Fibroblast of peridontal ligament (primary cell): ENCODE measurements at regions not wholly inside any gene's neighbourhood (a gene's known extent, or its start where the extent isn't known, plus 50 kb on each side); places are given as distances from the start of the nearest gene placed in this dataset.
"Not testable (repeated sequence)": the region's sequence is repeated elsewhere in the genome, so short reads cannot be mapped to it uniquely, and the experiment has no call there.

Source experiments
- DNase-seq: peaks from one replicate; pipeline ENCODE4 v3.0.0-alpha.2; 2010; ENCODE audit errors: extremely low read depth

DNA sequence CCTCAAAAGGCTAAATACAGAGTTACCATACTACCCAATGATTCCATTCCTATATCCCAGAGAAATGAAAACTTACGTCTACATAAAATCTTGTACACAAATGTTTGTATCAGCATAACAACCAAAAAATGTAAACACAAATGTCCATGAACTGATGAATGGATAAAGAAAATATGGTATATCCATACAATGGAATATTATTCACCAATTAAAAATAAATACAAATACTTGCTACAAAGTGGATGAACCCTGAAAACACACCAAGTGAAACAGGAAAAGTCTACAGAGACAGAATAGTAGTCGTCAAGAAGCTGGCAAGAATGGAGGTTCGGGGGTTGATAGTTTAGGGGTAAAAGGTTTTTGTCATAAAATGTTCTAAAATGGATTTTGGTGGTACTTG, 54.0 kb upstream of the ANKRD28 start:
- no peak for DNase-seq

DNA sequence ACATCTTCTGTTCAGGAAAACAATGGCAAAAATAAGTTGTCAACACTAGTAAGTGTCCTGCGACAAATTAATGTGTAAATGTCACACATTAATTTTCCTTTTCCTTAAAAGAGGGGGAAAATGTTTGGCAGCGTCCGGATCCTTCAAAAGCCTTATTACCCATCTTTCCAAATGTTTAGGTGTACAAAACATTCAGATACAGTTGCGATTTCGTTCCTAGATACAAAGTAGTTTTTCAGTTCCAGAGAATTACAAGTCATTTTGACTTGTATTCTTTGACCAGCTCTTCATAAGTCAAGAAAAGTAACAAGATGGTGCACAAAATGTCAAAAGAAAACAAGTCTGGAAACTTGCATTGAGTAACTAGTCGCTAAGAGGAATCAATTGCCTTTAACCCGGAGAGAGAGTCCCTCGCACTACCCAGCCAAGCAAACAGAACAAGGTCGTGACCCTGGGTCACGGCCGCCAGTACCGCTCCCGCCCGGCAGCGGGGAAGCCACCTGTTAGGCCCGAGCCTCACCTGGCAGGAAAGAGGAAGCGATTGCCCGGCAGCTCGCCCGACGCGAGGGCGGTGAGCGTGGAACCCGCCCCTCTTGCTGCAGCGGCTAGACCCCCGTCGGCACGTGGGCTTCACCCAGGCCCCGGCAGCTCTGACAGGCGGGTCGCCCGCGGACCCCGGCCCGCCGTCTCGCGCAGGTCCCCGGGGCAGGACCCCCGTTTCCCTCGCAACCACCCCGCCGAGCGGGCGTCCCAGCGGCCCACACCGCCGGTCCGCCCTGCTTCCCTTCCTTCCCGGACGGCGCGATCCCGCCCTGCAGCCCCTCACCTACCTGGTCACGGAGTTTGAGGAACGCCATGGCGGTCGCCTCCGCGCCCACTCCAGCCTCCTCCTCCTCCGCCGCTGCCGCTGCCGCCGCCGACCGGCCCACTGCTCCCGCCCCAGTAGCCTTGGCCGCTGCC, 61.0 kb upstream of the ANKRD28 start:
- DNase-seq, result peak; percentile 33

DNA sequence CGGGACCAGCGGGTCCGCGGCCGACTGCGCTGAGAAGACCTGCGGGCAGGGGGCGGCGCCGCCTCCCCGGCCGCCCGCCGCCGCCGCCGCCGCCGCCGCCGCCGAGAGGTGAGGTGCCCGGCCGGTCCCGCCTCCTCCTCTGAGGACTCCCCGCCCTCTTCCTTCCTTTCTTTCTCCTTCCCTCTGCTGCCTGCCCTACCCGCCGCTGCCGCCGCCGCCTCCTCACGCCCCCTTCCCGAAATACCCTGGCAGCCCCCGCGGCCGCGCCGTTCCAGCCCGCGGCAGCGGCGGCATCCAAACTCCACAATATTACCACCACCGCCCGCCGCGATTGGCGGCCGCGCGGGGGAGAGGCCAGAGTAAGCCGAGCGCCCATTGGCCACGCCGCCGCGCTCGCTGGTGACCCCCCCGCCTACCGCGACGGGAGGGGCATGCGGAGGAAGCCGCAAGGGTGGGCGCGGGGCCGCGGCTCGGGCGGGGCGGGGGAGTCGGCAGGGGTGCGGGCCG, 61.8 kb upstream of the ANKRD28 start:
- DNase-seq, result peak; percentile 71

DNA sequence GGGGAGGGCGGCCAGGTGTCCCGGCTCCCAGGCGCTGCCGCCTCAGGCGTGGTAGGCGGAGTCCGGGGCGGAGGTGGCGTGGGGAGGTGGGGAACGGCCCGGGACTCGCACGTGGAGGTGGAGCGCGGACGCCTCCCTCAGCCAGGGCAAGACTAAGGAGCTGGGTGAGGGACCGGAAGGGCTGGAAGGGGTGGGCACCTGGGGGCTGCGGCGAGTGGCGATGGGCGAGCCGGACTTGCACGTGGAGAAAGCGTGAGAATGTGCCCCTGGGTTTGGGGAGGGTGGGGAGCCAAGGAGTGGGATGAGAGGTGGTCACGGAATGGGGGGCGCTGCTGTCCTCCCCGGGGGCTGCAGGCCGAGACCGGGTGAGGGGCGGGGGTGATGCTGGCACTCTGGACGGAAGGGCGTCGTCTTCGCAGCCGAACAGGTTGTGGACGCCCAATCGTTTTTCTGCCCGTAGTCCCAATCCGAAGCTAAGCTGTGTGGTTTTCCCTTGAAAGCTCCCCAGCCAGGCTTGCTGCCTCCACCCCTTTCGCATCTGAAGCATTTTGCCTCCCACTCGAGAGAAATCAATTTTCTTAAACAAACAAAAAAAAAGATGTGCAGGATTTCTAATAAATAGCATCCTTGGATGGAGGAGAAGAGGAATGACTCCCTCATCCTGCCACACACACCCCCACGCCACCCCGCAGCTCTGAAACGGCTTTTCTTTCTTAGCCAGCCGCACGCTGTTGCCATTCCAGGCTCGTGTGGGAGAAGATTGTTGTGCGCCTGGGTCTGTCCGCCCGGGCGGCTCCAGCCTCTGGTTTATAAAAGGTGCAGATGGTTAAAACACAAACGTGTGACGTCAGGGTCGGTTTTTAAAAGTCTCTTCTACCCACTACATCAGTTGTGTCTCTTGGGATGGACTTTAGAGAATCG, 62.5 kb upstream of the ANKRD28 start:
- DNase-seq, result peak; percentile 62

DNA sequence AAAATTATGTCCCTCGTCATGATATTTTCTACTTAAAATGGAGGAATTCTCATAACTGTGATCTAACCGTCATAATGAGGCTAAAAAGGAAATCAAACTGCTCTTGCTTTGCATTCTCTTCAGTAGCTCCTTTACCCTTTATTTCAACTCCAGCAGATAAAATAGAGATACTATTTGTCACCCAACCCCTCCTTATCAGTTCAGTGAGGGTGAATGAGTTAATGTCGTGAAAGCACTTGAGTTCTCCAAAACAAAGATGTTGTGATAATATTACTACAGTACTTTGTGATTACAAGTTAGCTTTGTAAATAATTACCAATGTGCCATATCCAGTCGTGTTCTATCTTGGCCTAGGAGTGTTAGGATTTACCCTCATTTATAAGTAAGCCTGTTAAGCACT, 63.4 kb upstream of the ANKRD28 start:
- DNase-seq, result no peak

DNA sequence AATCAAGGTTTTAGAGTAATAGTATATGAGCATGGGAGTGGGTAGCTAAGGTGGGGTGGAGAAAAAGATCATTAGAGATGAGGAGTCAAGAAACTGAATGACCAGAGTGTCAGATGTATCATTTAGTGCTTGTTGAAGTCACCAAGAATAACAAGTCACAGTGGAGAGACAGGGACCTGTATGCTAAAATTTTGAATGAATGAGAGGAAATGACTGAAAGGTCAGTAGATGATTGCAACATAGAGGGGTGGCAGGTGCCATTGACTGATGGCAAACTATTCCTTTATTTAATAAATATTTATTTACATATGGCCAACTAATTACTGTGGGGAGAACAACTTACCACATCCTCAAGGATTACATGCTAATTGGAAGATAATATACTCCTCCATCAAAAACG, 75.0 kb upstream of the ANKRD28 start:
- no peak for DNase-seq

DNA sequence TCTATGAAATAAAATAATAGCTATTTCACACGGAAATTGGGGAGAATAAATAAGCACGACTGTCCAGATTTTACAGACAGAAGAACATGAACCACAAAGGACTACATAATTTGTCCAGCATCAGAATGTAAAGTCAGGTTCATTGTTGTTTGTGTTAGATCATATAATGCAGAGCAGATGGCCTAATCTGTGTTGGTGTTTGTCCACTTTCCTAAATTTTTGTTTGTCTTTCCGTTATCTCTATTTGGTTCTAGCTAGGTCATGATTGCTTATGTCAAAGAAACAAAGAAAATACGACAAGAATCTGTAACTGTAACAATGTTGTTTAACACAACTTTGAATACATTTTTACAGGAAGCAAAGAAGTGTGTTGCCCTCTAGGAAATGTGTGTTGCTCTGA, 75.6 kb upstream of the ANKRD28 start:
- DNase-seq, result no peak

DNA sequence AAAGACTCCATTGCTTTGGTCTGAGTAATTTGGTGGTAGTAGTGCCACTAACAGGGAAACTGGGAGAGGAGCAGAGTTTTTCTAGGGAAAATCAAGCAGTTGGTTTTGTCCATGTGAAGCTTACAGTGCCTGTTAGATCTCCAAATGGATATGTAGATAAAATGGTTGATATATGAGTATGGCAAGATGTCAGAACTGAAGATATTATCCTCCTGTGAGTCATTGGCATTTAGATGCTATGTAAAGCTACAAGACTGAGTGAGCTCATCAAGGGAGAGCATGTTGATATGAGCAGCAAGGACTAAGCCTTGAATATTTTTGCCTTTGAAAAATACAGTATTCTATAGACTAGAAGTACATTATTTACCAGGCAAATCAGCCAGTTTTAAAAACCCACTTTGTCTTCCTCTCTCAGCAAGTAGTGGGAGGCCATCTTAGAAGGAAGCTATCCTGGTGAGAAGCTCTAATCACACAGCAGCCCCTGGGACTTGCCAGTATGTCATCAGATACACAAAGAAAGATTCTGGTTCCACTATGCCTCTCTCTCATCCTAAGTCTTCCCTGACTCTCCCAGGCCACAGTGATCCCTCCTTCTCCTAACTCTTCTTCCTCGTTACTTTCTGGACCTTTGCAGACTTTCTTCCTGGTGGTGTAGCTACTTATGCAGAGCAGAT, 77.4 kb upstream of the ANKRD28 start:
- DNase-seq, result peak; percentile 78

DNA sequence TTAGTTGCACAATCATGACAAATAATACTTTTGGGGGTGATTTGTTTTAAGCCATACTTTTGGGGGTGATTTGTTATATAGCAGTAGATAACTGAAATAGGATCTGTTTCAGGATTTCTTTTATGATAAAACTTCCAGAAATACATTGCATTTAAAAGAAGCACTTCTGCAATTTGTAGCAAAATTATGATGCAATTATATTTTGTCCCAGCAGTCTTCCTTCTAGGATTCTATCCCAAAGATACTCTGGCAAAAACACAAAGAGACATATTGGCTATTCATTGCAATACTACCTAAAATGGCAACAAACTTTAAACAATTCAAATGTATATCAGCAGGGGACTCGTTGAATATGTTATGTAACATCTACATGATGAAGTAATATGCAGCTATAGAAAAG, 78.9 kb upstream of the ANKRD28 start:
- no peak for DNase-seq

DNA sequence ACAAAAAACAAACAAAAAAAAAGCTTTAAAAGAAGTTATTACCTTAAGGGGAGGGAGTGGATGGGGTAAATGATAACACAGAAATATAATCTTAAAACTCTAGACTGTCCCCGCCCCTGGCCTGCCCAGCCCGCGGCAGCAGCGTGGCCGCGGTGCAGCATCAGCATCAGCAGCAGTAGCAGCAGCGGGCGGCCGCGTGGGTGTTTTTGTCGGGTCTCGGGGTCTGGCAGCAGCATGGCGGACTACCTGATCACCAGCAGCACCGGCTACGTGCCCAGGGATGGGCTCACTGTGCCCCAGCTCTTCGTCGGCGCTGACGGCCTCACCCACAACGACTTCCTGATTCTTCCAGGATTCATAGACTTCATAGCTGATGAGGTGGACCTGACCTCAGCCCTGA, 80.0 kb upstream of the ANKRD28 start:
- no peak for DNase-seq

DNA sequence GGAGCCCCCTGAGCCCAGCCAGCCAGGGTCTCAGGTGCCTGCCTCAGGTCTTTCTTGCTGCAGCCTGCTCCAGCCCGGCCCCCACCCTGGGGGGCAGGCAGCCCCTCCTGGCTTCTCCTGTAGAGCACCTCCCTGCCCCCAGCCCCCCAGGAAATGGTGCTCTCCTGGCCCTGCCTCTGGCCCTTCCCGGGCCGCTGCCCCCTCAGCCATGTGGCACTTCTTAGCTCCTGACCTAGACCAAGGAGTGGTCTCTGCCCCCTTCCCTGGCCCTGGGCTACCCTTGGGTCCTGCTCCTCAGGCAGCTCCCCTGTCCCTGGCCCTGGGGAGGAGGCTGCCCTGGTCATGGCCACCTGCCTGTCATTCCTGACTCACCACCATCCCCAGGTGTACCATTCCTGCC, 82.0 kb upstream of the ANKRD28 start:
- DNase-seq, result not testable (repeated sequence)

DNA sequence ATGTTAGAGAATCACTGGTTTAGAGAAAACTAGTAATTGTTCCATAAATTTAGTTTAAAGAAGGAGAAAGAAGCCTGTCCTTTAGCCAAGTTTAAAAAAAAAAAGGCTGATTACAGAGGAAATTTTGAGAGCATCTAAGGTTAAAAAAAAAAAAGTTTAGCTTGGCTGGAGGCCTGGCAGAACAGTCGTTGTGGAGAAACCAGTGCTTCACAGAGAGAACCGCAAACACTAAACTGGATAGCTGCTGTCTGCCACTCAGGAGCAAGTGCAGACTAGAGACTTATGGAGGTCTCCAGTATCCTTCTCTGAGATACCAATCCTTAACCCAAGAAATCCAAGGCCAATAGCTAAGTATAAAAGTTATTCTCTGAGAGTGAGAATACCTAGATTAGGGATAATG, 84.8 kb upstream of the ANKRD28 start:
- peak; percentile 64 for DNase-seq

DNA sequence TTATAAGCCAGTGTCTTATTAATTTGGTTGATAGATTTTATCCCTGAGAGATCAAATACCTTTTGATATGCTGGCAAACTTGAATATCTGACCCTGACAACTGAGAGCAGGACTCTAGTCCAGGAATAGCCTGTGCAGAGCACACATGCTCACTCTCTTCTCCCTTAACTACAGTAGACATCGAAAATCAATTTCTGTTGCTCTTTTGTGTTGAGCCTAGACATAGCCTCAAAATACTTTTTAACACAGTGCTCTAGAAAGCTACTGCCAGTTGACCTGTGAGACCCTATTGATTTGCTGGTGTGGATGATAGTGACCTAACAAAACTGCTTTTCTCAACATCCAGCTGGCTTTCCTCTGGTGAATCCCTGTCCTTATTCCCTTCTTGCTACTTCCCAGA, 86.4 kb upstream of the ANKRD28 start:
- no peak for DNase-seq

DNA sequence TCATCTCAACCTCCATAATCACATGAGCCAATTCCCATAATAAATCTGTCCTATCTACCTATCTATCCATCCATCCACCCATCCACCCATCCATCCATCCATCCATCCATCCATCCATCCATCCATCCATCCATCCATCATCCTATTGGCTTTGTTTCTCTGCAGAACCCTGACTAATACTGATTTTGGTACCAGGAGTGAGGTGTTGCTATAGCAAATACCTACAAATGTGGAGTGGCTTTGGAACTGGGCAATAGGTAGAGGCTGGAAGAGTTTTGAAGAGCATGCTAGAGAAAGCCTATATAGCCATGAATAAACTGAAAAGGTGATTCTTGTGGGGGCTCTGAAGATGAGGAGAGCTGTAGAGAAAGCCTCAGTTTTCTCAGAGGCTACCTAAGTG, 88.7 kb upstream of the ANKRD28 start:
- no peak for DNase-seq

DNA sequence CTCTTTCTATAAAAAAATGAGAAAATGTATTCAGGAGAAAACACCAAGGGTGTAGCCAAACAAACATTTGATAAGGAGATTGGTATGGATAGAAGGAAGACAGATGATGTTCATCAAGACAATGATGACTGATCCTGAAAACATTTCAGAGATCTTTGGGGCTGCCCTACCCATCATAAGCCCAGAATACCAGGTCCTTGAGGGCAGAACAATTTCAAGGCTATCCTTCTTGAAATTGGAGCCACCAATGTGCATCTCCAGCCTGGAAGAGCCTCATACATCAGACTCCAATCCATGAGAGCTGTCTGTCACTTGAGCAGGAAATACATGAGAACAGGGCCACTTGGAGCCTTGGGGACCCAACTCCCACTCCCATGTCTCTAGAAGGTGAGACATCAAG, 89.5 kb upstream of the ANKRD28 start:
- DNase-seq, result no peak

DNA sequence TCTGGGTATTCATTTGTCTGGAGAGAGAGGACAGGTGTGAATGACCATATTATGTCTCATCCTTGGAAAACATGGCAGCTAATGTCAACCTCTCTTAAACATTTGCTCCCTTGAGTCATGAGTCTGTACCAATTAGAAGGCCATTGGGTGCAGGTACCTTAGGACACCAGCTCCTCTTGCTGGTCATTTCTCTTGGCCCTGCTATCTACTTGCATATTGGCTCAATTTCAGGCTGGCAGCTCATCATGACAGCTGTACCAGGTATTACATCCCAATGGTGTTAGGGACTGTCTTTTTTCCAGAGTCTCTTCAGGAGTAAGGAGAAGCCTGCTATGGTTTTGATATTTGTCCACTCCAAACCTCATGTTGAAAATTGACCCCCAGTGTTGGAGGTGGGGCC, 92.2 kb upstream of the ANKRD28 start:
- no peak for DNase-seq

DNA sequence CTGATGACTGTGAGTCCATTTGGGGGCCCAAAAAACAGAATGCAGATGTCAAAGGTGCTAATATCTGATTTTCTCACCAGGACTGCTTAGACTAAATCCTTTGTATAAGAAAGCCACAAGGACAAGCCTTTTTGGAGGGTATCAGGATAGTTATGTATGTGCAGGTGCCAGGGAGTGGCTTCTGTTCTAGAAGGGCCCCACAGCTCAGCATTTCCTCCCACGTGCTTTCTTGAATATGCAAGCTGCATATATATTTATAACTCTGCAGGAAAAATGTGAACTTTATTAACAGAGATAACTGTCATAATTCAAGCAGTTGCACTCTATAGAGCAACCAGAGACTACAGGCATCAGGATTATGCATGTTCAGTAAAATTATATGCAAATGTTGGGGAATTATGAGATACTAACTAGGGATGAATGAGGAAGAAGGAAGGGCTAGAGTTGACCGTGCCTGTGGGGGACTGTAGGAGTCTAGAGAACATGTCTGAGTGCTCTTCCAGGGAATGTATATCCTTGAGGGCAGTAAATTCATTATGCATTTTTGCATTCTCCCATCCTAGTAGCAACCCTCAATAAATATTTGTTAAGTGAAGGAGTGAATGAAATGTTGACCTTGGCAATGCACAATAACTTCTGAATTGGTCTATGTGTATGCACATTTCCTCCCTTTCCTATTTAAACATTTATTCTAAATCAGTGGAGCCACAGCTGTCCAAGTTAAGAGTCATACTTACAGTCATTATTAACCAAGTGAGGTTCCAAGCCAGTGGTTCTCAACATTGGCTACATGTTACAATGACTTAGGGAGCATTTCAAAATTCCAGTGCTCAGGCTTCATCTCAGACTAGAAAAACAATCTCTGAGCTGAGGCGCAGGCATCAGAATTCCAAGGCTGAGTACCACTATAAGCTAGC, 94.8 kb upstream of the ANKRD28 start:
- peak; percentile 85 for DNase-seq

DNA sequence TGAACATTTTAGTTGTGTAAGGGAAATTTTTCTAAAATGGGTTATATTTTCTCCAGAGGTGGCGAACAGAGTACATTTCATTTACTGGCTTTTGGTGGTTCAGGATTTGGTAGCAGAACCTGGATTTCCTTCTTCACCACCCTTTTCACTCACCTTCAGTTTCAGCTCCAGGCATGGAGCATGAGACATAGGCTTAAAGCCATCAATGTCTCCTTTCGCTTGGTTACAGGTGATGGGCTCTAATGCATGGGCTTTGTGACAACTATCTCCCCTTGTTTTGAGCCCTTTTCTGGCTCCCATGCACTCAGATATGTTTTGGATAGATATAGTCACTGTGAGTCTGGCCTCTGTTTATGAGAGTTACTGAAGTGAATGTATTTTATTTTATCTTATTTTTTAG, 96.6 kb upstream of the ANKRD28 start:
- no peak for DNase-seq

DNA sequence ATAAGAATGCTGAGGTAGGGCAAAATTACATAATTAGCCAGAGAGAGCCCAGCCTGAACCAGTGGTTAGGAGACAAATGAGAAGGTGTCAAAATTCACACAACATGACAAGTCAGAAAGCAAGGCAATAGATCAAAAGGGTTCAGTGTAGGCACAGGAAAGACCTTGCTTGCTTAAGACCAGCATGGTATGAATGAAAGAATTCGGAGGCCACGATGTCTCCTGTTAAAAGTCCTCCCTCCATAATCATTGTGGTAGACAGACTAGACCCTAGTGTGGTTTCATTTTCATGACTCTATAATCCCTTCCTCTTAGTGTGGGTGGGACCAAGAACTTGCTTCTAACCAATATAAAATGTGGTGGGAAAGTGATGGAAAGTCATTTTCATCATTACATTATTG, 98.7 kb upstream of the ANKRD28 start:
- DNase-seq, result no peak

DNA sequence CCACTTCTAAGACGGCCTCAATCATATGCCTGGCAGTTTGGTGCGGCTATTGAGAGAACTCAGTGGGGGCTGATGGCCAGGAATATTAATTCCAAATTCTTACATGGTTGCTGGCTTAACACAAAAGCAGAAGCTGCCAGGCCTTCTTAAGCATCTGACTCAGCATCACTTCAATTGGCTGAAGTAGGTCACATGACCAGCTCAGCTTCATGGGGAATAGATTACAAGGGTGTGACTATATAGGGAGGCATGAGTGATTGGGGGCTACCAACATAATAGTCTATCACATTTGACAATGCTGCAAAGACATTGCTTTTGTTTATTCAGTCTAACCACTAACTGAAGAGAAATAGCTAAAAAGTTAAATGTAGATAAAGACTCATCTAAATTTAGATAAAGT, 101.6 kb upstream of the ANKRD28 start:
- peak; percentile 79 for DNase-seq

DNA sequence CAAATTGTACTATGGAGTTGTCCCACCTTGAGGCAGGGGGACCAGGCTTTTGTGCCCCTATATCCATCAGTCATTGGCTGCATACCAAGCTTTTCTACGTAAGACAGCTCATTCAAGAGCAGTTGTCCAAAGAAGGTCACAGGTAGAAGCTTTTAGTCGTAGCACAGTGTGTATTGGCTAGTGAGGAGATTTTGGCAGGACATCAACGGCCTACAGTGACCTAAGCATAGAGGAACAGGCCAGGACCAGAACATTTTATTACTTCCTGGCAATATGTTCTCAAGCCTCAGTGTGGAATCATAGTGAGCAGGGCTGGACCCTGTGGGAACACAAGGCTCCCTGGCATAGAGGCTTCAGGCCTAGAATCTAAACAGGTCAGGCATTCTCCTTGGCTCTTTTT, 105.4 kb upstream of the ANKRD28 start:
- peak; percentile 17 for DNase-seq
